ENCODE measurements at regions not wholly inside any gene's neighbourhood (a gene's known extent, or its start where the extent isn't known, plus 50 kb on each side); places are given as distances from the start of the nearest gene placed in this dataset.

DNA sequence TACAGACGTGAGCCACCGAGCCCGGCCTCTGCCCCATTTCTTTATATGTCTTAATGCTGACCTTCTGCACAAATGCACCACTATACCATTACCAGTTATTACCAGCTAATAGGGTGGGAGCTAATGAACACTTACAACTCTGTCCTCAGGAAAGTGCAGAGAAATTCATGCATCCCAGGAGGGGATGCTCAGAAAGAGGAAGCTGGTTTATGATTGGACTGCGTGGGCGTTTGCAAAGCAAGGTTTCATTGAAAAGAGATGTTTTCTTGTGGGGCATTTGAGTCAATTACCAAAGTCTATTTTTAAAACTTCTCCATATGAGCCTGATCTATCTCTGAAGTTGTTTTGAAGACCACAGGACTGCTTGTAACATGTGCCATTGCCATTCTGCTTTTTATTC is 417.7 kb upstream of the CELF2 start:
- DNase-seq, result no peak

DNA sequence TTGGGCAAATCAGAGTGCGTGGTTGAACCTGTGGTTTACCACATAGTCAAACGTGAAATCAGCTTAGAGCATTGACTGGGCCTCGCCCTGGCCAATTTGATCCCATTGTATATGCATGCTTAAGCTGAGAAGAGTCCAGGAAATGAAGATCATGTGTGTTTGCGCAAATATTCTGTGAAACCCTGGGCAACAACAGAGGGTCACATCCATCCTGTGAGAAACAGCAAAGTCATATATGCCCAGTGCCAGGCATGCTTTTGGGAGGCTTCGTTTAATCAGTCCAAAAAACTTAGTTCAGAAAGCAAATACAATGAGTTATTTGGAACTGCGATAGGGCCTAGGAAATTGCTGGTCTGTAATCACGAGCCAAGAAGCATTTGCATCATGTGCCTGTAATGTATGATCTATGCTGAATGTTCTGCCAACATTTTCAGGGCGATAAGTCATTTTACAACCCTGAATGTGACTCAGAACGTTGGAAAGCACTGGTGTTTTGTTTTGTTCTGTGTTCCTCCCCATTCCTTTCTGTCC is 412.1 kb upstream of the CELF2 start:
- DNase-seq, result no peak

- no peak for DNase-seq
Observed at GRCh38 chr10:10609379-10609955, 408.2 kb upstream of the CELF2 start.

- DNase-seq, result no peak
Observed at GRCh38 chr10:10610171-10610570, 407.5 kb upstream of the CELF2 start.

GRCh38 chr10:10612151-10612550 is 405.5 kb upstream of the CELF2 start:
- no peak for DNase-seq

DNA sequence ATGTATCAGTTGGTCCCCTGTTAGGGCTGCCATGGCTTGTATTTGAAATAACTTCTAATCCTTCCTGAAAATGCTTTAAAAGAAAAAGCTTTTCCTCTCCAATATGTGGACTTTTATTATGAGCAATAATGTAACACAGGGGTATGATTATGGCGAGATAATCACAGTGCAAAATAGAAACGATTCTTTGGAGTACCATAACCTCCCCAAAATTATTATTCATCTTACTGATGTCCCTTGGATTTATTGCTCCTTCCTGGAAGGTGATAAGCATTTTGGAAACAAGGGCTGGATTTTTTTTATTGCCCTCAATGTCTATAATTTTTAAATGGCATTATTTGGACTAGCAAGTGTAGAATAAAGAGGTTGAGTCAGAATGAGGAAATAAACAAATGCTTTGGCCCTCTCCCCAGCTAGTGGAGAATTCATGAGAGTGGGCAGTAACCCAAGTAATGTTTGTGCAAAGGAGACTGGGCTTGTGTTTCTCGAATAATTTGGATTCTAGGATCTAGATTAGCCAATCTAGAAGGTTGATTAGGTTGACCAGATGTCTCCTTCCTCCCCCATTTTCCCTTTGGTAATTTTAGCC is 403.9 kb upstream of the CELF2 start:
- DNase-seq, result no peak

DNA sequence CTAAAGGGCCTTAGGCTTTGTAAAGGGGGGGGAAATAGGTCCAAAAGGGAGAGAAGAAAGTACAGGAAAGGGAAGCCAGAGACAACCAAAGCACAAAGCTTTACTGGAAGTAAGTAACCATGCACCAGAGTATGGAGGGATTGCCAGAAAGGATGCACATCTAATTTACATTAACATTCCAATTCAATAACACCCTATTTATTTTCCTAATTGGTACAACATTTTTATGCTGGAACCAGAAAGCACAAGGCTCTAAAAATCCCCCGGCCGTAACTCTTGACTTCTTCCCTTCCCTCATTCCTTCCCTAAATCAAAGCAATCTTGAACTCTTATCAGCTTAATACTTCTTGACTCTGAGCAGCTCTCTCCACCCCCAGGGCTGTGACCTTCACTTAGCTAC is 400.0 kb upstream of the CELF2 start:
- no peak for DNase-seq

- DNase-seq, result no peak
Observed at GRCh38 chr10:10618139-10618538, 399.5 kb upstream of the CELF2 start.

- DNase-seq, result no peak
Observed at GRCh38 chr10:10623958-10624566, 393.6 kb upstream of the CELF2 start.

GRCh38 chr10:10624567-10624962 is 393.1 kb upstream of the CELF2 start:
- DNase-seq, result no peak

- no peak for DNase-seq
Observed at GRCh38 chr10:10625491-10625890, 392.2 kb upstream of the CELF2 start.

- DNase-seq, result no peak
Observed at GRCh38 chr10:10626734-10627133, 390.9 kb upstream of the CELF2 start.

- no peak for DNase-seq
Observed at GRCh38 chr10:10627414-10627813, 390.3 kb upstream of the CELF2 start.

GRCh38 chr10:10629512-10629911 is 388.2 kb upstream of the CELF2 start:
- DNase-seq, result no peak

DNA sequence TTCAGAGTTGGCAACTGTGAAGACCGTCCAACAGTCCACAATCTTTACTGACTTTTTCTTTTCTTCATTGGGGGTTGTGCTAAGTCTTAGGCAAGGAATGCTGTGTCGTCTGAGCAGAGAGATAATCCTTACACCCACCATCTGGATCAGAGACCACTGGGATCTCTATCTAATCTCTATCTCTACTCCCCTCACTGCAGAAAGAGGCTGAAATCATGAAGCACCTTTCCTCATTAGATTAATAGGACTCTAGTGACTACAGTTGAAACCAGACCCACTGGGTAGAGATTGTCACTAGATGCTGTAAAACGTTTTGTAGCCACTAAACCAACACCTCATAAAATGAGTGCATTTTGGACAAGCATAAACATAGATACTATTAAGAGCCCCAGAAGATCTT is 387.4 kb upstream of the CELF2 start:
- DNase-seq, result no peak

DNA sequence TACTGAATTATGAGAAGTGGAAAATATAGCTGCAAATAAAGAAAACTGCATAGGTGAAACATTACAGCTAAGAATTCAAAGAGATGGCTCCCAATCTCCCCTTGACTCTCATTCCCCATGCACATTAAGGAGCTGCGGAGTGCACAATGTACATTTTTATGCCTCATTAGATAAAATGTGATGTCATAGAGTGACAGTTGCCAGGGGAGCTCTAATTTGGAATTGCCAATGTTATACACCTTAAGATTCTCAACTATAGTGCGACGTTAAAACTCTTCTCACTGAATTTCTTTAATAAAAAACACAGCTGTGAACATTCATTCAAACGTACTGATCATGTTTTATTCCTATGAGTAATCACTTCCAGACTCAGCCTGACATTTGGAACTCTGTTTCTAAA is 386.9 kb upstream of the CELF2 start:
- DNase-seq, result no peak

DNA sequence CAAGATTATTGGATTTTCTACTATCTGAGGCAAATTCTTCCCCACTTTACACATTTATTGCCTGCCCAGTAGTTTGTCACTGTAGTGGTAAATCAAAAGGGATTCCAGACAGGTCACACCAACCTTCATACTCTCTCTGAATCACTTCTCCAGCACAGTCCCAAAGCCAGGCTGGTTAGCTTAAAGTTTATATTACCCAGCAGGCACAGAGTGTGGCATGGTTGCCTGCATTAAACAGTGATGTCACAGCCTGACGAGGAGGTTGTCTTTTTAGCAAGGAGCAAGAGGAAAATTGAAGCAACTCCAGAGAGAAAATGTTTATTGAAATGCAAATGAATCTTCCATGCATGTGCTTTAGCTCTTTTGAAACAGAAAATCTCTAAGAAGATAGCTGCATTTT is 375.5 kb upstream of the CELF2 start:
- no peak for DNase-seq

GRCh38 chr10:10642751-10643150 is 374.9 kb upstream of the CELF2 start:
- no peak for DNase-seq

DNA sequence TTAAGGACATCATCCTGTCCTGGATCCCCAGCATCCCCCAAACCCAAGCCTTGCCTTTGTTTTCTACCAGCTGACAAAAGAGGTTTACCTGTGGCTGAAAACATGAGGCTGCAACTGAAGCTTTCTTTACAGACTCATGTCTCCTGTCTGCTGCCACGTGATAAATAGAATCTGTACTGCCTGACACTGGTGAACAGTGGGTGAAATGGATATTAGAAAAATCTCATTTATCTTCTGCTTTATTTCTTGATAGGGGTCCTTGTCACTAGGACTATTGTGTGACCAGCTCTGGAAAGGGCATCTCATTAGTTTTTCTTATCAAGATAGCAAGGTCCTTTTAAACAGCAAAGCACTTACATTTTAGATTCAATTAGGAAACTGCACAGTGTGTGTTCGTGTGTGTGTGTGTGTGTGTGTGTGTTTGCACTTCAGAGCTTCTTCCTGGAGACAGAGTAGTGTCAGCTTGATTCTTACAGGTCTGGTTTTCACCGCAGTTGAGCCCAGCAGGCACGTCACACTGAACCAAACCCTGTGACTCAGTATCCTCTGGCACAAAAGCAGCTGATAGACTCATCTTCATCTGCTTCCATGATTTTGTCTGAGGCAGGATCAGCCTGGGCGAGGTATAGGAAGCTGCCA is 373.5 kb upstream of the CELF2 start:
- DNase-seq, result no peak

DNA sequence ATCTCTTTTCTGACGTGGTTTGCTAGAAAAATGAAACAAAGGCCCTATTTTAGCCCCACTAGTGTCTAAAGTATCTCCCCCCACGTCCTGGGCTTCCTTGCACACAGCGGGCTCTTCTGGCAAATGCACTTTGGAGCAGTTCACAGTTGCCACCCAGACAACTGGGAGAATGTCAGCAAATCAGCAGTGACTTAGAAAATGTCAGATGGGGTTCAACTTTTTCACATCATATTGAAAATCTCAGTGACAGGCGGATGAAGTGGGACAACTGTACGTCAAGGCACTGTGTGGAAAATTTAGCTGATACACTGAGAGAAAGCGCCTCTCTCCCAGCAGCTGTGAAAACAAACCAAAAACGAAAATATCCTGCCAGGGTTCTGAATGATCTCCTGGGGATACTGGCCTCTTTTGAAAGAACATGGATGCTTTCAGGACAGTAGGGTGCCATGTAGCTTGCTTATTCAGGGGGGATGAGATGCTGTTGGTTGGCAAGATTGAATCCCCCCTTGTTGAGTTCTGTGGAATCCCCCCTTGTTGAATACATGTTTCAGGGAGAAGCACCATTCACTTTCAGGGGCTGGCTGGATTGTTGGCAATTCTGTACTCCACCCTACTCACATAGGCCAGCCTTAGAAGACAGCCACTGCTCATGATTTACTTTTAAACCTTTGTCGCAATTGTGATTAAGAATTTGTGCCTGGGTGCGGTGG is 372.8 kb upstream of the CELF2 start:
- no peak for DNase-seq

DNA sequence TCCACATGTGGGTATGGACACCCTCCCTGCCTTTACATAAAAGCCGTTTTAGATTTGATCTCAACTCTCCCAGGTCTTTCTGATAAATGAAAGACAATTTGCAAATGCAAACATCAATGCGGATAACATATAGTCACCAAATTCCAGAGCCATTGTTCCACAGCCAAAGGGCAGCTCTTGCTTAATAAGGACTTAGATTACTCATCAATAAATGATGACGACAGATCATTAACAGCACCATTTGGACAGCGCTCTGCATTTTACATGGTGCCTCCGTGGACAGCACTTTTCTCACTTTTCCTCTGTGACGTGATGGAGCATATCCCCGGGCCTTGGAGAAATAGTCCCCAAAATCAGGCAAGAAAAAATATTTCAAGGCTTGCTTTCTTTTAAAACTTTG is 370.3 kb upstream of the CELF2 start:
- no peak for DNase-seq

DNA sequence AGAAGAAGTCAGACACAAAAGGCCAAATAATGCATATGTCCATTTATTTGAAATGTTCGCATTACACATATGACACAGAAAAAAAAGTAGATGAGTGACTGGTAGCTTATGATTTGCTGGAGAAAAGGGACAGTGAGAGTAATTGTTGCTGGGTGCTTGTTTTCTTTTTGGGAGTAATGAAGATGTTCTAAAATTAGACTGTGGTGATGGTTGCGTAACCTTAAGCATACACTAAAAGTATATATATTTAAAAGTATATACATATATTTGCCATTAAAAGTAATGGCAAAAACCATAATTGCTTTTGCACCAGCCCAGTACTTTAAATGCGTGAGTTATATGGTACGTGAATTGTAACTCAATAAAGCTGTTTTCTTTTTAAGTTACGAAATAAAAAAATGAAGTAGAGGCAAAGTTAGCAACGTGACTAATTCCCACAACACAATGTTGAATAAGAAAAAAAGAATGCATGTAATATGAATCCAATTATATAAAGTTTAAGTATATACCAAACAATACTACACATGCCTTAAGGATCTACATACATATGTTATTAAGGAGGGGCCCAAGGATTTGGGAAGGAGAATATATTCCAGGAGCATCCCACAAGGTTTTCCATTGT is 360.4 kb upstream of the CELF2 start:
- no peak for DNase-seq

- DNase-seq, result no peak
Observed at GRCh38 chr10:10658172-10658785, 359.4 kb upstream of the CELF2 start.
